Neural progenitor cell (in vitro differentiated cells): ENCODE measurements at regions not wholly inside any gene's neighbourhood (a gene's known extent, or its start where the extent isn't known, plus 50 kb on each side); places are given as distances from the start of the nearest gene placed in this dataset.

ENCODE experiments used
- DNase-seq: peaks from one replicate; pipeline ENCODE4 v3.0.0-alpha.2; 2016; ENCODE audit warnings: low spot score
- H2AFZ ChIP-seq: fragments of 200-600 bp; sonication (generic); replicated peaks from 2 replicates; pipeline ENCODE4 v1.6.1; 2016; ENCODE audit warnings: antibody characterized with exemption
- H3F3A ChIP-seq: fragments of 200-600 bp; sonication (generic); 2 replicates; pipeline ENCODE4 v1.6.1; 2016; ENCODE audit warnings: antibody characterized with exemption, low read depth
- H3K27ac ChIP-seq: fragments of 200-600 bp; sonication (generic); 2 replicates; pipeline ENCODE4 v1.5.1; 2016; ENCODE audit warnings: mild to moderate bottlenecking
- H3K27me3 ChIP-seq: fragments of 200-600 bp; sonication (generic); 2 replicates; pipeline ENCODE4 v1.6.1; 2016; ENCODE audit warnings: mild to moderate bottlenecking, moderate library complexity
- H3K36me3 ChIP-seq: fragments of 200-600 bp; sonication (generic); 2 replicates; pipeline ENCODE4 v1.5.1; 2016
- H3K4me1 ChIP-seq: fragments of 200-600 bp; sonication (generic); 2 replicates; pipeline ENCODE4 v1.6.1; 2016; ENCODE audit warnings: mixed run types
- H3K4me2 ChIP-seq: fragments of 200-600 bp; sonication (generic); 2 replicates; pipeline ENCODE4 v1.6.1; 2016
- H3K4me3 ChIP-seq: fragments of 200-600 bp; sonication (generic); 2 replicates; pipeline ENCODE4 v1.5.1; 2016
- H3K79me2 ChIP-seq: fragments of 200-600 bp; sonication (generic); 2 replicates; pipeline ENCODE4 v1.6.1; 2016; ENCODE audit warnings: low read depth
- H3K9ac ChIP-seq: fragments of 200-600 bp; sonication (generic); 2 replicates; pipeline ENCODE4 v1.6.1; 2016
- H3K9me3 ChIP-seq: fragments of 200-600 bp; sonication (generic); 2 replicates; pipeline ENCODE4 v1.5.1; 2016; ENCODE audit warnings: low read depth
- H4K20me1 ChIP-seq: fragments of 200-600 bp; sonication (generic); 2 replicates; pipeline ENCODE4 v1.6.1; 2016; ENCODE audit warnings: low read depth
- H3K27ac Mint-ChIP-seq: 3 replicates; pipeline ENCODE4 v1.8.0; 2021; ENCODE audit warnings: mixed read lengths
- H3K27me3 Mint-ChIP-seq: 2 replicates; pipeline ENCODE4 v1.8.0; 2022; ENCODE audit warnings: low read depth, mild to moderate bottlenecking, inconsistent platforms, moderate library complexity, mixed read lengths; ENCODE audit not compliant: insufficient read depth
- H3K36me3 Mint-ChIP-seq: 3 replicates; pipeline ENCODE4 v1.8.0; 2021; ENCODE audit warnings: mixed read lengths
- H3K4me1 Mint-ChIP-seq: 3 replicates; pipeline ENCODE4 v1.8.0; 2021; ENCODE audit warnings: mixed read lengths
- H3K4me3 Mint-ChIP-seq: 3 replicates; pipeline ENCODE4 v1.8.0; 2021; ENCODE audit warnings: mild to moderate bottlenecking, moderate library complexity, mixed read lengths
- H3K9me3 Mint-ChIP-seq: 3 replicates; pipeline ENCODE4 v1.8.0; 2020; ENCODE audit warnings: mixed read lengths
- EZH2 ChIP-seq: fragments of 200-600 bp; sonication (generic); IDR thresholded peaks from 2 replicates; pipeline ENCODE4 v1.6.1; 2017; ENCODE audit warnings: antibody characterized with exemption, mild to moderate bottlenecking, moderate library complexity
- EZH2phosphoT487 ChIP-seq: fragments of 200-600 bp; sonication (generic); IDR thresholded peaks from 2 replicates; pipeline ENCODE4 v1.6.1; 2017; ENCODE audit warnings: antibody characterized with exemption
- TF ChIP-seq, protein P1 (sequence below): fragments of 200-600 bp; sonication (generic); IDR thresholded peaks from 2 replicates; pipeline ENCODE4 v1.5.1; 2017; ENCODE audit warnings: antibody characterized with exemption, mild to moderate bottlenecking

DNA sequence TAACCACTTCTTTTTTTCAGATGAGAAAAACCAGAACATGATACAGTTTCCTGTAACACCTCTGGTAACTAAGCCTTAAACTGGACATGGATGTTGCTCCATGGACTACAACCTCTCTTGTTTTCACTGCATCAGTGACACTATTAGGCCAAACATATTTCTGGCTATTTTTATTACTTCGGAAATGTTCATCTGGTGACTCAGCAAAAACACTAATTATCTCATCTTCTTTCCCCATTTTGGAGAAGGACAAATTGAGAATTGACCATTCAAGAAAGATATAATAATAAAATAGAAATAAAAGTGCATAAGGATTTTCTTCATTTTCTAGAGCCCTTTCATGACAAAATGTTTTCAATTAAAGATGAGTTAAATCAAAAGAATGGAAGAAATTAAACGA lies 361.9 kb upstream of the TECRL start:
- no peaks in the 10 kb centered on the region for H3K27me3 ChIP-seq
- no peaks in the 10 kb centered on the region for H3K9me3 ChIP-seq
- no peaks in the 10 kb centered on the region for H4K20me1 ChIP-seq
- no peaks in the 10 kb centered on the region for H3K36me3 Mint-ChIP-seq
- H3K9me3 Mint-ChIP-seq, result no peaks in the 10 kb centered on the region
- no peak overlapping the region for H3K4me3 Mint-ChIP-seq
- no peak overlapping the region for H3K4me2 ChIP-seq
- no peak for DNase-seq
- H3K27ac ChIP-seq, result no peak overlapping the region
- peaks cover 5% of the 10 kb centered on the region for H3K4me1 Mint-ChIP-seq
- no peaks in the 10 kb centered on the region for H3K36me3 ChIP-seq
- no peak overlapping the region for H3K4me3 ChIP-seq
- no peak overlapping the region for H3K27ac Mint-ChIP-seq
- no peaks in the 10 kb centered on the region for H3K27me3 Mint-ChIP-seq
- no peaks in the 10 kb centered on the region for H3K4me1 ChIP-seq
- no peak overlapping the region for H3K9ac ChIP-seq
- H3F3A ChIP-seq, result no peaks in the 10 kb centered on the region
- TF ChIP-seq EZH2phosphoT487, result no peak
- TF ChIP-seq, protein P1, sequence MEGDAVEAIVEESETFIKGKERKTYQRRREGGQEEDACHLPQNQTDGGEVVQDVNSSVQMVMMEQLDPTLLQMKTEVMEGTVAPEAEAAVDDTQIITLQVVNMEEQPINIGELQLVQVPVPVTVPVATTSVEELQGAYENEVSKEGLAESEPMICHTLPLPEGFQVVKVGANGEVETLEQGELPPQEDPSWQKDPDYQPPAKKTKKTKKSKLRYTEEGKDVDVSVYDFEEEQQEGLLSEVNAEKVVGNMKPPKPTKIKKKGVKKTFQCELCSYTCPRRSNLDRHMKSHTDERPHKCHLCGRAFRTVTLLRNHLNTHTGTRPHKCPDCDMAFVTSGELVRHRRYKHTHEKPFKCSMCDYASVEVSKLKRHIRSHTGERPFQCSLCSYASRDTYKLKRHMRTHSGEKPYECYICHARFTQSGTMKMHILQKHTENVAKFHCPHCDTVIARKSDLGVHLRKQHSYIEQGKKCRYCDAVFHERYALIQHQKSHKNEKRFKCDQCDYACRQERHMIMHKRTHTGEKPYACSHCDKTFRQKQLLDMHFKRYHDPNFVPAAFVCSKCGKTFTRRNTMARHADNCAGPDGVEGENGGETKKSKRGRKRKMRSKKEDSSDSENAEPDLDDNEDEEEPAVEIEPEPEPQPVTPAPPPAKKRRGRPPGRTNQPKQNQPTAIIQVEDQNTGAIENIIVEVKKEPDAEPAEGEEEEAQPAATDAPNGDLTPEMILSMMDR, result no peak
- no peak for TF ChIP-seq EZH2
- no peaks in the 10 kb centered on the region for H3K79me2 ChIP-seq
- H2AFZ ChIP-seq, result no peak overlapping the region

DNA sequence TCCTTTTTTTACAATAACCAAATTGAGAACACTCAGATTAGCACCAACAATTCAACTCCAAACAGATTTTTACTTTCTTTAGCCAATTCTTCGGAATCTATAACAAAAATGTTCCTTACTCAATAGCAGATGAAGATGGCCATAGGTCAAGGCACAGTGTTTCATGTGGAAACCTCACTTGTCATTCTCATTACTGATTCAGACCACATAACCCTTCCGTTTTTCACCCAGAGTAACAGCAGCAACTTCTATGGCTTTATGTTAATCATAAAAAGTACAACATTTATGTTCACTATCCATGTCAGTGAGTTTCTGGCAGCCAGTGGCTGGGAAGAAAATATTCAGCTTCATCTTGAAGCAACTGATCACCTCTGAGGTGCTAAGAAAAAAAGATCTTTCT lies 358.3 kb upstream of the TECRL start:
- no peak for DNase-seq
- no peak overlapping the region for H3K4me3 Mint-ChIP-seq
- Histone ChIP-seq H3K9me3 (no peaks in the 10 kb centered on the region), H2AFZ (no peak overlapping the region), H3F3A (no peaks in the 10 kb centered on the region), H3K27ac (no peak overlapping the region), H3K4me2 (no peak overlapping the region), H3K79me2 (no peaks in the 10 kb centered on the region), H3K9ac (no peak overlapping the region), H3K4me1 (no peaks in the 10 kb centered on the region), H3K36me3 (no peaks in the 10 kb centered on the region), H3K27me3 (no peaks in the 10 kb centered on the region), H4K20me1 (no peaks in the 10 kb centered on the region), H3K4me3 (no peak overlapping the region)
- H3K9me3 Mint-ChIP-seq, result no peaks in the 10 kb centered on the region
- H3K4me1 Mint-ChIP-seq, result peaks cover 5% of the 10 kb centered on the region
- no peak for TF ChIP-seq EZH2phosphoT487
- TF ChIP-seq EZH2, result no peak
- TF ChIP-seq, protein P1, result no peak
- H3K36me3 Mint-ChIP-seq, result no peaks in the 10 kb centered on the region
- no peaks in the 10 kb centered on the region for H3K27me3 Mint-ChIP-seq
- no peak overlapping the region for H3K27ac Mint-ChIP-seq

DNA sequence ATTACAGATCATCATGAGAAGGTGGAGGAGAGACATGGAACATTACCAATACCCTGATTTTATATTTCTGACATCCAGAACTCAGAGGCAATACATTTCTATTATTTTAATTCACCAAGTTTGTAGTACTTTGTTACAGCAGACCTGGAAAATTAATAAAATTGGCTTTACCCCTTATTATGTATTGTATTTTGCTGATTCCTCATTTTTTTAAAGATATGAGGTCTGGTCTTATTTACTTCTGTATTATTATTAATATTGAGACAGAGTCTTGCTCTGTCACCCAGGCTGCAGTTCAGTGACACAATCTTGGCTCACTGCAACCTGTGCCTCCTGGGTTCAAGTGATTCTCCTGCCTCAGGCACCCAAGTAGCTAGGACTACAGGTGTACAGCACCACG lies 357.3 kb upstream of the TECRL start:
- H3K36me3 Mint-ChIP-seq, result no peaks in the 10 kb centered on the region
- Histone ChIP-seq H3K4me3 (no peak overlapping the region), H3K4me2 (no peak overlapping the region), H3K4me1 (no peaks in the 10 kb centered on the region), H3K9ac (no peak overlapping the region), H3F3A (no peaks in the 10 kb centered on the region), H3K79me2 (no peaks in the 10 kb centered on the region), H3K36me3 (no peaks in the 10 kb centered on the region), H2AFZ (no peak overlapping the region), H3K9me3 (no peaks in the 10 kb centered on the region), H3K27me3 (no peaks in the 10 kb centered on the region), H3K27ac (no peak overlapping the region), H4K20me1 (no peaks in the 10 kb centered on the region)
- peaks cover 3% of the 10 kb centered on the region for H3K4me1 Mint-ChIP-seq
- no peaks in the 10 kb centered on the region for H3K27me3 Mint-ChIP-seq
- no peak overlapping the region for H3K27ac Mint-ChIP-seq
- TF ChIP-seq EZH2 (no peak), EZH2phosphoT487 (no peak)
- TF ChIP-seq, protein P1, result no peak
- no peaks in the 10 kb centered on the region for H3K9me3 Mint-ChIP-seq
- no peak overlapping the region for H3K4me3 Mint-ChIP-seq
- no peak for DNase-seq

DNA sequence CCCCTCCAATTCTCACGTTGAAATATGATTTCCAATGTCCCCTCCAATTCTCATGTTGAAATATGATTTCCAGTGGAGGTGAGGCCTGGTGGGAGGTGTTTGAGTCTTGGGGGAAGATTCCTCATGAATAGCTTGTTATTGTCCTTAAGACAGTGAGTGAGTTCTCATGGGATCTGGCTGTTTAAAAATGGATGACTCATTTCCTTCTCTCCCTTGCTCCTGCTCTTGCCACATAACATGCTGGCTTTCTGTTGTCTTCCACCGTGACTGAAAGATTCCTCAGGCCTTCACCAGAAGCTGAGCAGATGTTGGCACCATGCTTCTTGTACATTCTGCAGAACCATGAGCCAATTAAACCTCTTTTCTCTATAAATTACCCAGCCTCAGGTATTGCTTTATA lies 346.8 kb upstream of the TECRL start:
- H3K9ac ChIP-seq, result no peak overlapping the region
- H3K4me2 ChIP-seq, result no peak overlapping the region
- H3K36me3 ChIP-seq, result no peaks in the 10 kb centered on the region
- H3K27ac Mint-ChIP-seq, result no peak overlapping the region
- no peaks in the 10 kb centered on the region for H3K79me2 ChIP-seq
- H3K4me3 Mint-ChIP-seq, result no peak overlapping the region
- DNase-seq, result no peak
- no peaks in the 10 kb centered on the region for H4K20me1 ChIP-seq
- no peaks in the 10 kb centered on the region for H3K4me1 ChIP-seq
- no peak overlapping the region for H3K27ac ChIP-seq
- no peak overlapping the region for H3K4me3 ChIP-seq
- H2AFZ ChIP-seq, result no peak overlapping the region
- no peaks in the 10 kb centered on the region for H3F3A ChIP-seq
- no peaks in the 10 kb centered on the region for H3K4me1 Mint-ChIP-seq
- H3K27me3 ChIP-seq, result no peaks in the 10 kb centered on the region
- no peak for TF ChIP-seq EZH2phosphoT487
- TF ChIP-seq, protein P1, result no peak
- TF ChIP-seq EZH2, result no peak
- peaks cover 2% of the 10 kb centered on the region for H3K27me3 Mint-ChIP-seq
- H3K36me3 Mint-ChIP-seq, result peaks cover 2% of the 10 kb centered on the region
- H3K9me3 Mint-ChIP-seq, result peaks cover 10% of the 10 kb centered on the region
- H3K9me3 ChIP-seq, result no peaks in the 10 kb centered on the region
